Right atrium auricular region (tissue), 2 donors: ENCODE measurements at regions not wholly inside any gene's neighbourhood (a gene's known extent, or its start where the extent isn't known, plus 50 kb on each side); places are given as distances from the start of the nearest gene placed in this dataset.
A peak's percentile ranks its signal among the peaks of the same experiment; 100 is the strongest.

Experiments used
- DNase-seq: peaks from one replicate; pipeline ENCODE4 v3.0.0-alpha.2; 2019; ENCODE audit warnings: low spot score
- H3K27ac ChIP-seq, 2 donors: fragments of 200-600 bp; sonication (generic); 1 replicate in 1 of 2; 2 replicates in 1 of 2; pipeline ENCODE4 v1.5.1; 2016 to 2019
- H3K27me3 ChIP-seq, 2 donors: fragments of 200-600 bp; sonication (generic); one replicate each; pipeline versions ENCODE4 v1.5.1 to v1.6.0; 2017 to 2019
- H3K36me3 ChIP-seq: fragments of 200-600 bp; sonication (generic); one replicate; pipeline ENCODE4 v1.5.1; 2016
- H3K4me1 ChIP-seq, 2 donors: fragments of 200-600 bp; sonication (generic); one replicate each; pipeline versions ENCODE4 v1.5.1 to v1.6.0; 2017 to 2019
- H3K4me3 ChIP-seq, 2 donors: fragments of 200-600 bp; sonication (generic); 1 replicate in 1 of 2; 2 replicates in 1 of 2; pipeline ENCODE4 v1.5.1; 2017 to 2019; ENCODE audit warnings: mild to moderate bottlenecking in 1 of 2, moderate library complexity in 1 of 2
- H3K9me3 ChIP-seq, 2 donors: fragments of 200-600 bp; sonication (generic); one replicate each; pipeline ENCODE4 v1.5.1; 2019
- TF ChIP-seq, protein P1 (sequence below), 2 donors: fragments of 200-600 bp; sonication (generic); IDR thresholded peaks; one replicate each; pipeline ENCODE4 v1.5.1; 2019; ENCODE audit warnings: antibody characterized with exemption in 2 of 2

DNA sequence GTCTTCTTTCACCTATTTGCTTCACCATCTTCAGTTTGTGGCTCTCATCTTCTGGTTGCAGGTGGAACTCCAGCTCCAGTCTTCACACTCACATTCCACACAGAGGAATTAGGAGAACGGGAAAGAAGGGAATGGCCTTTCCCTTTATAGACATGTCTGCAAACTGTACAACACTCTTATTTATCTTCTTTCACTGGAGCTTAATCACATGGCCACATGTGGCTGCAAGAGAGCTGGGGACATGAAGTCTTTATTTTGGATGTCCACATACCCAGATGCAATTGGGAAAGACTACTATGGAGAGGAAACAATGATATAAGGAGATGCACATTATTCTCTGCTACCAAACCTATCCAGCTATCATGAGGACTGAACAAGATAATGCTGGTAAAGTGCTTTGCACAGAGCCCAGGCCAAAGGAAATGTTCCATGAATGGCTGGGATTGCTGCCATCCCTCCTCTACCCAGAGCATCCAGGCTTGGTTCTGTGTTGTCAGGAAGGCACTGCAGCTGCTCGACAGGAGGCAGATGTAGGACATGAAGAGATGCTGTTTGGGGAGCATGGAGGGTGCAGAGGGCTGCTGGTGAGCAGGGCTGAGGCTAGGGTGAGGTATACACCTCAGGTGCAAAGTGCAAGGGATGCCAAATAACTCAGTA is 183.8 kb upstream of the TBX20 start:
- H3K27me3 ChIP-seq, result no peaks in the 10 kb centered on the region
- H3K9me3 ChIP-seq, result no peaks in the 10 kb centered on the region
- H3K36me3 ChIP-seq, result no peaks in the 10 kb centered on the region
- DNase-seq, result no peak
- H3K27ac ChIP-seq, result peak overlapping the region in 1 of 2 donors; percentile 37
- TF ChIP-seq, protein P1, sequence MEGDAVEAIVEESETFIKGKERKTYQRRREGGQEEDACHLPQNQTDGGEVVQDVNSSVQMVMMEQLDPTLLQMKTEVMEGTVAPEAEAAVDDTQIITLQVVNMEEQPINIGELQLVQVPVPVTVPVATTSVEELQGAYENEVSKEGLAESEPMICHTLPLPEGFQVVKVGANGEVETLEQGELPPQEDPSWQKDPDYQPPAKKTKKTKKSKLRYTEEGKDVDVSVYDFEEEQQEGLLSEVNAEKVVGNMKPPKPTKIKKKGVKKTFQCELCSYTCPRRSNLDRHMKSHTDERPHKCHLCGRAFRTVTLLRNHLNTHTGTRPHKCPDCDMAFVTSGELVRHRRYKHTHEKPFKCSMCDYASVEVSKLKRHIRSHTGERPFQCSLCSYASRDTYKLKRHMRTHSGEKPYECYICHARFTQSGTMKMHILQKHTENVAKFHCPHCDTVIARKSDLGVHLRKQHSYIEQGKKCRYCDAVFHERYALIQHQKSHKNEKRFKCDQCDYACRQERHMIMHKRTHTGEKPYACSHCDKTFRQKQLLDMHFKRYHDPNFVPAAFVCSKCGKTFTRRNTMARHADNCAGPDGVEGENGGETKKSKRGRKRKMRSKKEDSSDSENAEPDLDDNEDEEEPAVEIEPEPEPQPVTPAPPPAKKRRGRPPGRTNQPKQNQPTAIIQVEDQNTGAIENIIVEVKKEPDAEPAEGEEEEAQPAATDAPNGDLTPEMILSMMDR (IDR thresholded peaks at IDR 0.05), result no peak
- H3K4me1 ChIP-seq, result no peaks in the 10 kb centered on the region
- H3K4me3 ChIP-seq, result no peak overlapping the region

DNA sequence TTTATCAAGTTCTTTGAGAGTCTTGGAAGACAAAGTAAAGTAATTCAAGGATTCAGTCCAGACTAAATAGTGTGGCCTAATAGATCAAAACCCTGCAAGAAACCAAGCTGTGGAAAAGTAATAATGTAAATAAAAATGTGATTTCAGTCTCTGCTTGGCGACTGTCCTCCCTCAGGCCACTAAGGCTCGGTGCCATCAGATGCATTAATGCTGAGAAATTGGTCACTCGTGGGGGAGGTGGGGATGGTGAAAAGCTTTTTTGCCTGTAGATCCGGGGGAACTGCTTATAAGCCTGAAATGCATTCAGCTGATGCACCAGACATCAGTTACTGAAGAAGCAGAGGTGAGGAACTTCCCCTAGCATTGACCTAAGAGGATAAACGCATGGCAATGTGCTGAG is 182.6 kb upstream of the TBX20 start:
- Histone ChIP-seq H3K4me1 (no peaks in the 10 kb centered on the region), H3K9me3 (no peaks in the 10 kb centered on the region), H3K27ac (no peak overlapping the region), H3K4me3 (no peak overlapping the region), H3K27me3 (no peaks in the 10 kb centered on the region), H3K36me3 (no peaks in the 10 kb centered on the region)
- TF ChIP-seq, protein P1 (IDR thresholded peaks at IDR 0.05), result no peak
- no peak for DNase-seq

GRCh38 chr7:35430547-35431153 is 176.8 kb upstream of the TBX20 start:
- Histone ChIP-seq H3K9me3 (peaks cover 0 to 14% of the 10 kb centered on the region in 2 donors), H3K27ac (no peak overlapping the region), H3K27me3 (no peaks in the 10 kb centered on the region), H3K36me3 (no peaks in the 10 kb centered on the region), H3K4me1 (no peaks in the 10 kb centered on the region), H3K4me3 (no peak overlapping the region)
- TF ChIP-seq, protein P1 (IDR thresholded peaks at IDR 0.05), result no peak
- DNase-seq, result no peak

DNA sequence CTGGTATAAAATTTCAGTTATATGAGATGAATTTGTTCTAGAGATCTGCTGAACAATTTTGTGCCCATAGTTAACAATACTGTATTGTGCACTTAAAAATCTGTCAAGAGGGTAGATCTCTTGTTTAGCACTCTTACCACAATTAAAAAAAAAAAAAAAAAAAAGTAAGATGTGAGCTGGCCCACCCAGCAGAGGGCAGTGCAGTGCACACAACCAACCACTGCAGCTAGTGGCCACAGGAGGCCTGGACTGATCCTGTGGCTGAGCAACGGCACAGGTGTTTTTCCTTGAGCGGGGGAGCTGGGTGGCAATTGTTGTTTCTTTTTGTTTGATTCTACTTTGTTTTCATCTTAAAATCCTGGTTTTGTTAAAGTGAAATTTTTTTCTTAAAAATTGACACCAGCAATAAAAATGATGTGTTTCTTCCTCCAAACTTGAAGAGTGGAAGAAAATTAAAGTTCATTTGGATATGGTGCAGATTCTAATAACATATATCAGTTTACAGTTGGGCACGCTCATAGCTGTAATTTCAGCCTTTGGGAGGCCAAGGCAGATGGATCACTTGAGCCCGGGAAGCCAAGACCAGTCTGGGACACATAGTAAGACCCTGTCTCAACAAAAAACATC is 171.1 kb upstream of the TBX20 start:
- Histone ChIP-seq H3K36me3 (no peaks in the 10 kb centered on the region), H3K27me3 (no peaks in the 10 kb centered on the region), H3K27ac (no peak overlapping the region), H3K9me3 (peaks cover 0 to 13% of the 10 kb centered on the region in 2 donors), H3K4me3 (no peak overlapping the region), H3K4me1 (peaks cover 0 to 9% of the 10 kb centered on the region in 2 donors)
- TF ChIP-seq, protein P1 (IDR thresholded peaks at IDR 0.05), result peak; percentile 67 to 86
- no peak for DNase-seq

DNA sequence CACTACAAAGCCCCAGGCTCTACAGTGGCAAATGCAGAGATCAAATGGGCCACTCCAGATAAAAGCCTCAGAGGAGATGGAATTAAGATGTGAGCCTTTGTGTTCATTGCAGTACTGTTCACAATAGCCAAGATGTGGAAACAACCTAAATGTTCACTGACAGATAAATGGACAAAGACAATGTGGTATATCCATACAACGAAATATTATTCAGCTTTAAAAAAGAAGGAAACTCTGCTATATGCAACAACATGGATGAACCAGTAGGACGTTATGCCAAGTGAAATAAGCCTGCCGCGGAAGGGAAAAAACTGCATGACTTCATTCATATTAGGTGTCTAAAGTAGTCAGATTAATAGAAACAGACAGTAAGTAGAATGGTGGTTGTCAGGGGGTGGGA is 170.5 kb upstream of the TBX20 start:
- H3K9me3 ChIP-seq, result peaks cover 0 to 13% of the 10 kb centered on the region in 2 donors

More for the DNA sequence above, 170.5 kb upstream of the TBX20 start:
- H3K4me1 ChIP-seq, result peaks cover 0 to 15% of the 10 kb centered on the region in 2 donors
- H3K4me3 ChIP-seq, result no peak overlapping the region
- no peak for DNase-seq
- no peaks in the 10 kb centered on the region for H3K27me3 ChIP-seq
- no peak overlapping the region for H3K27ac ChIP-seq
- TF ChIP-seq, protein P1 (IDR thresholded peaks at IDR 0.05), result no peak
- no peaks in the 10 kb centered on the region for H3K36me3 ChIP-seq
